Trophoblast cell (in vitro differentiated cells and primary cell): ENCODE measurements at regions not wholly inside any gene's neighbourhood (a gene's known extent, or its start where the extent isn't known, plus 50 kb on each side); places are given as distances from the start of the nearest gene placed in this dataset.

Experiments
- DNase-seq, 2 donors: peaks; one replicate each; pipeline ENCODE4 v3.0.0-alpha.2; 2016
- H2AFZ ChIP-seq: 2 replicates; pipeline ENCODE4 v1.6.1; 2013; ENCODE audit warnings: low read length, moderate library complexity, mild to moderate bottlenecking; ENCODE audit not compliant: insufficient read depth, poor library complexity
- H2AK5ac ChIP-seq: 2 replicates; pipeline ENCODE4 v1.6.1; 2013; ENCODE audit warnings: mild to moderate bottlenecking, low read length
- H2BK120ac ChIP-seq: 2 replicates; pipeline ENCODE4 v1.6.1; 2013; ENCODE audit warnings: low read length, mild to moderate bottlenecking, moderate library complexity; ENCODE audit not compliant: insufficient read depth, poor library complexity
- H2BK12ac ChIP-seq: 2 replicates; pipeline ENCODE4 v1.6.1; 2013; ENCODE audit warnings: mild to moderate bottlenecking, low read length, moderate library complexity
- H2BK5ac ChIP-seq: 2 replicates; pipeline ENCODE4 v1.6.1; 2013; ENCODE audit warnings: low read length, low read depth, moderate library complexity, mild to moderate bottlenecking; ENCODE audit not compliant: poor library complexity
- H3K14ac ChIP-seq: 2 replicates; pipeline ENCODE4 v1.6.1; 2013; ENCODE audit warnings: mild to moderate bottlenecking, low read length
- H3K18ac ChIP-seq: 2 replicates; pipeline ENCODE4 v1.6.1; 2013; ENCODE audit warnings: mild to moderate bottlenecking, low read length
- H3K23ac ChIP-seq: 2 replicates; pipeline ENCODE4 v1.6.1; 2013; ENCODE audit warnings: low read length
- H3K27ac ChIP-seq: 2 replicates; pipeline ENCODE4 v1.5.1; 2013; ENCODE audit warnings: low read depth, mild to moderate bottlenecking, inconsistent platforms, low read length, moderate library complexity
- H3K27me3 ChIP-seq: 2 replicates; pipeline ENCODE4 v1.6.1; 2013; ENCODE audit warnings: inconsistent platforms, mild to moderate bottlenecking, low read length, moderate library complexity; ENCODE audit not compliant: insufficient read depth
- H3K36me3 ChIP-seq, 2 experiments: 1 replicate in 1 of 2; 2 replicates in 1 of 2; pipeline ENCODE4 v1.6.1; 2013; ENCODE audit warnings: low read length in 2 of 2, mild to moderate bottlenecking in 2 of 2, moderate library complexity in 1 of 2; ENCODE audit not compliant: insufficient read depth in 2 of 2, control insufficient read depth in 1 of 2
- H3K4ac ChIP-seq: 2 replicates; pipeline ENCODE4 v1.6.1; 2013; ENCODE audit warnings: low read depth, mild to moderate bottlenecking, low read length, moderate library complexity
- H3K4me1 ChIP-seq, 2 experiments: 1 replicate in 1 of 2; 2 replicates in 1 of 2; pipeline ENCODE4 v1.6.1; 2013; ENCODE audit warnings: low read length in 2 of 2, mild to moderate bottlenecking in 2 of 2, moderate library complexity in 1 of 2; ENCODE audit not compliant: insufficient read depth in 2 of 2, control insufficient read depth in 1 of 2
- H3K4me2 ChIP-seq: 2 replicates; pipeline ENCODE4 v1.6.1; 2013; ENCODE audit warnings: inconsistent platforms, mild to moderate bottlenecking, low read length, moderate library complexity
- H3K4me3 ChIP-seq: 2 replicates; pipeline ENCODE4 v1.5.1; 2013; ENCODE audit warnings: mild to moderate bottlenecking, low read depth, low read length, inconsistent platforms
- H3K79me1 ChIP-seq: one replicate; pipeline ENCODE4 v1.6.1; 2013; ENCODE audit warnings: low read length
- H3K79me2 ChIP-seq: 2 replicates; pipeline ENCODE4 v1.6.1; 2013; ENCODE audit warnings: low read length, mild to moderate bottlenecking; ENCODE audit not compliant: control insufficient read depth, insufficient read depth, poor library complexity
- H3K9ac ChIP-seq: 2 replicates; pipeline ENCODE4 v1.6.1; 2013; ENCODE audit warnings: mild to moderate bottlenecking, low read length
- H3K9me3 ChIP-seq: 2 replicates; pipeline ENCODE4 v1.6.1; 2013; ENCODE audit warnings: low read depth, mild to moderate bottlenecking, control low read depth, inconsistent platforms, low read length; ENCODE audit not compliant: insufficient read depth
- H4K12ac ChIP-seq: 2 replicates; pipeline ENCODE4 v1.6.1; 2013; ENCODE audit warnings: low read depth, mild to moderate bottlenecking, low read length, moderate library complexity
- H4K8ac ChIP-seq: 2 replicates; pipeline ENCODE4 v1.6.1; 2013; ENCODE audit warnings: low read depth, mild to moderate bottlenecking, low read length, moderate library complexity
- H4K91ac ChIP-seq: one replicate; pipeline ENCODE4 v1.6.1; 2013; ENCODE audit warnings: low read depth, mild to moderate bottlenecking, low read length, moderate library complexity
- WGBS: extraction: QIAGEN DNeasy Blood & Tissue Kit; methylation state at CpG from one replicate; pipeline ENCODE4 v1.1.7; 2013; ENCODE audit warnings: missing lambda C conversion rate; ENCODE audit not compliant: insufficient read length, insufficient coverage; ENCODE audit errors: extremely low coverage; 5-methylcytosine and 5-hydroxymethylcytosine counted together

DNA sequence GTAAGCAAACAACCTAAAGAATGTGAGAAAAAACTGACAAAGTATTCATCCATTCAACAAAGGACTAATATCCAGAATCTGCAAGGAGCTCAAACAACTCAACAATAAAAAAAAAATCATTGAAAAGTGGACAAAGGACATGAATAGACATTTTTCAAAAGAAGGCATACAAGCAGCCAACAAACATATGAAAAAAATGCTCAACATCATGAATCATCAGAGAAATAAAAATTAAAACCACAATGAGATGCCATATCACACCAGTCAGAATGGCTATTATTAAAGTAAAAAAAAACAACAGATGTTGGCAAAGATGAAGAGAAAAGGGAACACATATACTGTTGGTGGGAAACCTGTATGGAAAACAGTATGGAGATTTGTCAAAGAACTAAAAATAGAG is 120.7 kb upstream of the ADGRL3 start:
- H3K4ac ChIP-seq = no peak overlapping the region
- H2AK5ac ChIP-seq = no peak overlapping the region
- no peak overlapping the region for H4K12ac ChIP-seq
- H3K27ac ChIP-seq = no peak overlapping the region
- no peaks in the 10 kb centered on the region for H3K4me1 ChIP-seq
- H3K23ac ChIP-seq = no peak overlapping the region
- no peak overlapping the region for H4K91ac ChIP-seq
- H2AFZ ChIP-seq = no peak overlapping the region
- H3K14ac ChIP-seq = no peak overlapping the region
- no peak overlapping the region for H2BK5ac ChIP-seq
- H3K18ac ChIP-seq = no peak overlapping the region
- H3K79me1 ChIP-seq = no peaks in the 10 kb centered on the region
- no peaks in the 10 kb centered on the region for H3K79me2 ChIP-seq
- H3K9me3 ChIP-seq = no peaks in the 10 kb centered on the region
- no peak overlapping the region for H2BK120ac ChIP-seq
- H3K4me2 ChIP-seq = no peak overlapping the region
- no peak for DNase-seq
- H3K27me3 ChIP-seq = no peaks in the 10 kb centered on the region
- H3K4me3 ChIP-seq = no peak overlapping the region
- H4K8ac ChIP-seq = no peak overlapping the region
- no peak overlapping the region for H3K9ac ChIP-seq
- no peaks in the 10 kb centered on the region for H3K36me3 ChIP-seq
- H2BK12ac ChIP-seq = no peak overlapping the region

- no peak overlapping the region for H3K4ac ChIP-seq
- no peak overlapping the region for H3K27ac ChIP-seq
- H2BK120ac ChIP-seq = no peak overlapping the region
- DNase-seq = peak; percentile 37 to 80
- H2AFZ ChIP-seq = no peak overlapping the region
- WGBS = no CpG with 5 or more reads among the region's 2 CpGs
- no peak overlapping the region for H4K12ac ChIP-seq
- no peak overlapping the region for H2BK12ac ChIP-seq
- H2BK5ac ChIP-seq = no peak overlapping the region
- no peaks in the 10 kb centered on the region for H3K9me3 ChIP-seq
- H3K18ac ChIP-seq = no peak overlapping the region
- no peak overlapping the region for H4K8ac ChIP-seq
- H3K4me3 ChIP-seq = no peak overlapping the region
- H3K4me1 ChIP-seq = no peaks in the 10 kb centered on the region
- H3K79me1 ChIP-seq = no peaks in the 10 kb centered on the region
- no peak overlapping the region for H3K4me2 ChIP-seq
- no peak overlapping the region for H4K91ac ChIP-seq
- no peaks in the 10 kb centered on the region for H3K36me3 ChIP-seq
- H3K14ac ChIP-seq = no peak overlapping the region
- no peaks in the 10 kb centered on the region for H3K79me2 ChIP-seq
- no peaks in the 10 kb centered on the region for H3K27me3 ChIP-seq
- no peak overlapping the region for H3K23ac ChIP-seq
- no peak overlapping the region for H3K9ac ChIP-seq
- no peak overlapping the region for H2AK5ac ChIP-seq
Measured at GRCh38 chr4:61079976-61080375, 120.2 kb upstream of the ADGRL3 start.

GRCh38 chr4:61085534-61085933 is 114.6 kb upstream of the ADGRL3 start:
- Histone ChIP-seq H2BK5ac (no peak overlapping the region), H3K9me3 (no peaks in the 10 kb centered on the region), H3K4me1 (no peaks in the 10 kb centered on the region), H3K18ac (no peak overlapping the region), H3K4me3 (no peak overlapping the region), H2AK5ac (no peak overlapping the region), H2BK12ac (no peak overlapping the region), H4K91ac (no peak overlapping the region), H3K14ac (no peak overlapping the region), H3K4ac (no peak overlapping the region), H3K27ac (no peak overlapping the region), H3K36me3 (no peaks in the 10 kb centered on the region), H4K12ac (no peak overlapping the region), H3K9ac (no peak overlapping the region), H3K79me1 (no peaks in the 10 kb centered on the region), H3K27me3 (no peaks in the 10 kb centered on the region), H4K8ac (no peak overlapping the region), H3K23ac (no peak overlapping the region), H3K4me2 (no peak overlapping the region), H2BK120ac (no peak overlapping the region), H3K79me2 (no peaks in the 10 kb centered on the region), H2AFZ (no peak overlapping the region)
- no CpG with 5 or more reads among the region's 2 CpGs for WGBS
- no peak for DNase-seq

DNA sequence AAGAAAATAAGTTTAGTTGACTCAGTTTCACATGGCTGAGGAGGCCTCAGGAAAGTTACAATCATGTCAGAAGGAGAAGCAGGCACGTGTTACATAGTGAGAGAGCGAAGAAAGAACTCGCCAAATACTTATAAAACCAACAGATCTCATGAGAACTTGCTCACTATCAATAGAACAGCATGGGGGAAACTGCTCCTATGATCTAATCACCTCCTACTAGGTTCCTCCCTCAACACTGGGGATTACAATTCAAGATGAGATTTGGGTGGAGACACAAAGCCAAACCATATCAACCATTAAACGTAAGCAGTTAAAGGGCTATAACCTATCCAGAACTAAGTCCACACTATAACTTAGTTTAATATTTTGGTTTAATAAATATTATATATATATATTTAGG is 113.8 kb upstream of the ADGRL3 start:
- Histone ChIP-seq H3K79me2 (no peaks in the 10 kb centered on the region), H3K18ac (no peak overlapping the region), H2AFZ (no peak overlapping the region), H3K4me3 (no peak overlapping the region), H4K12ac (no peak overlapping the region), H3K27me3 (no peaks in the 10 kb centered on the region), H3K79me1 (no peaks in the 10 kb centered on the region), H3K14ac (no peak overlapping the region), H3K9ac (no peak overlapping the region), H3K23ac (no peak overlapping the region), H4K8ac (no peak overlapping the region), H3K27ac (no peak overlapping the region), H3K4me2 (no peak overlapping the region), H4K91ac (no peak overlapping the region), H3K4ac (no peak overlapping the region), H2AK5ac (no peak overlapping the region), H3K9me3 (no peaks in the 10 kb centered on the region), H2BK120ac (no peak overlapping the region), H3K36me3 (no peaks in the 10 kb centered on the region), H2BK5ac (no peak overlapping the region), H3K4me1 (no peaks in the 10 kb centered on the region), H2BK12ac (no peak overlapping the region)
- DNase-seq = no peak
- no CpG with 5 or more reads among the region's 4 CpGs for WGBS

DNA sequence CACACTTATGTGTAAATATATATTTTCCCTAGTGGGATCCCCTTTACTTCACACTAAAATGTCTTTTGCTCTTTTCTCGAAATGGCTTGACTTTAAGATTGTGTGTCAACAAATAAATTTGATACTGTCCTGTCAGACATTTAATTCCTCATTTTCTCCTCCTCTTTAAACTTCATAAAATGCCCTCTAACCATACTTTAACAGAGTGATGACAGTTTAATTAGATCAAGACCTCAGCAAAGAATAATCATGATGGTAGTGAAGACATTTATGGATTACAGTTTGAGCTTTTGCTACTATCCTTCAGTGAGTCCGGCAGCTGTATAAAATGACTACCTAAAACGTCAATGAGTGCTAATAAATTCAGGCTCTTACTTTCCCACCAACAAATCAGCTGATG is 113.1 kb upstream of the ADGRL3 start:
- H2BK120ac ChIP-seq = no peak overlapping the region
- no peak overlapping the region for H2BK12ac ChIP-seq
- H2BK5ac ChIP-seq = no peak overlapping the region
- no peak overlapping the region for H3K4me3 ChIP-seq
- H3K9ac ChIP-seq = no peak overlapping the region
- no peak overlapping the region for H3K14ac ChIP-seq
- H2AFZ ChIP-seq = no peak overlapping the region
- WGBS = no CpG with 5 or more reads among the region's 3 CpGs
- no peaks in the 10 kb centered on the region for H3K36me3 ChIP-seq
- no peak overlapping the region for H2AK5ac ChIP-seq
- H3K27ac ChIP-seq = no peak overlapping the region
- no peak overlapping the region for H3K23ac ChIP-seq
- H3K9me3 ChIP-seq = no peaks in the 10 kb centered on the region
- no peaks in the 10 kb centered on the region for H3K27me3 ChIP-seq
- no peak overlapping the region for H4K8ac ChIP-seq
- no peak for DNase-seq
- H3K4me1 ChIP-seq = no peaks in the 10 kb centered on the region
- H3K79me2 ChIP-seq = no peaks in the 10 kb centered on the region
- H3K79me1 ChIP-seq = no peaks in the 10 kb centered on the region
- H4K91ac ChIP-seq = no peak overlapping the region
- no peak overlapping the region for H3K4me2 ChIP-seq
- H3K18ac ChIP-seq = no peak overlapping the region
- no peak overlapping the region for H4K12ac ChIP-seq
- H3K4ac ChIP-seq = no peak overlapping the region
